ENCODE measurements at regions not wholly inside any gene's neighbourhood (a gene's known extent, or its start where the extent isn't known, plus 50 kb on each side); places are given as distances from the start of the nearest gene placed in this dataset.

DNA sequence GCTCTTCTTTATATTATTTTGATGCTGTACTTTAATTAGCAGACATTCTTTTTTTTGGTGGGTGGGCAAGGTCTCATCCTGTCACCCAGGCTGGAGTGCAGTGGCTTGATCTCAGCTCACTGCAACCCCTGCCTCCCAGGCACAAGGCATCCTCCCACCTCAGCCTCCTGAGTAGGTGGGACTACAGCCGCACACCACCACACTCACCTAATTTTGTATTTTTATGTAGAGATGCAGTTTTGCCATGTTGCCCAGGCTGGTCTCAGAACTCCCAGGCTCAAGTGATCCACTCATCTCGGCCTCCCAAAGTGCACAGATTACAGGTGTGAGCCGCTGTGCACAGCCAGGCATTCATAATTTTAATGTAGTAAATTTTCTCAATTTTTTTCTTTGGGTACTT is 608.1 kb downstream of the ZNF385D start:
- no peak overlapping the region for H3K4ac ChIP-seq (ENCODE audit: low read depth, low read length)
- CTCF ChIA-PET = no interaction called here
- H4K5ac ChIP-seq (ENCODE audit: low read depth, low read length) = no peak overlapping the region
- no peak overlapping the region for H2AK5ac ChIP-seq (ENCODE audit: low read depth, low read length)
- H3K79me1 ChIP-seq (ENCODE audit: low read depth in 1 of 2, low read length in 2 of 2) = no peaks in the 10 kb centered on the region
- H4K91ac ChIP-seq (ENCODE audit: insufficient read depth, low read depth, low read length) = no peak overlapping the region
- H3K9ac ChIP-seq (ENCODE audit: low read depth, low read length) = no peak overlapping the region
- no peak overlapping the region for H4K8ac ChIP-seq (ENCODE audit: low read depth in 2 of 2, low read length in 2 of 2)
- H3K27me3 ChIP-seq (ENCODE audit: control insufficient read depth, insufficient read depth, low read length) = no peaks in the 10 kb centered on the region
- no peaks in the 10 kb centered on the region for H3K36me3 ChIP-seq (ENCODE audit: control insufficient read depth, insufficient read depth, low read length)
- no peak overlapping the region for H2BK120ac ChIP-seq (ENCODE audit: low read depth, low read length)
- H4K20me1 ChIP-seq (ENCODE audit: insufficient read depth, low read length) = no peaks in the 10 kb centered on the region
- no peak overlapping the region for H3K18ac ChIP-seq (ENCODE audit: low read depth, low read length)
- no TSS peak for BruUV-seq (replicated peaks)
- no peak overlapping the region for H2AFZ ChIP-seq (replicated peaks; ENCODE audit: low read length, poor library complexity)
- no CpG with 5 or more reads among the region's 3 CpGs for WGBS, 2 experiments (ENCODE audit: extremely low coverage in 2 of 2, insufficient read length in 1 of 2)
- POLR2A ChIA-PET (ENCODE audit: unreplicated experiment) = no interaction called here
- H3K14ac ChIP-seq (replicated peaks; ENCODE audit: low read depth, low read length) = no peak overlapping the region
- no peak overlapping the region for H3K56ac ChIP-seq (ENCODE audit: extremely low read depth, insufficient read depth, low read length)
- in situ Hi-C loops (cut with MboI; ENCODE audit: low sequenced_read_pairs) (no loop called here), intact Hi-C loops (cut with micrococcal nuclease) (no loop called here), dilution Hi-C loops (cut with HindIII; ENCODE audit: low sequenced_read_pairs, unreplicated experiment) (no loop called here)
- H3K4me1 ChIP-seq (ENCODE audit: control insufficient read depth, insufficient read depth, low read length) = no peaks in the 10 kb centered on the region
- DNase-seq (no peak), ATAC-seq (ENCODE audit: low read depth) (no peak)
- no peak overlapping the region for H3K23ac ChIP-seq (ENCODE audit: low read depth, low read length)
- H3K4me2 ChIP-seq (ENCODE audit: low read depth, low read length) = no peak overlapping the region
- H2BK5ac ChIP-seq (ENCODE audit: low read depth, low read length, poor library complexity, severe bottlenecking) = no peak overlapping the region
- H3K4me3 ChIP-seq (ENCODE audit: insufficient read depth, low read depth, low read length) = no peak overlapping the region
- H2AK9ac ChIP-seq (replicated peaks; ENCODE audit: low read depth, low read length, poor library complexity) = no peak overlapping the region
- no peak overlapping the region for H2BK15ac ChIP-seq (ENCODE audit: low read depth, low read length)
- H3K9me3 ChIP-seq (ENCODE audit: control insufficient read depth, insufficient read depth, low read length) = no peaks in the 10 kb centered on the region
- no peaks in the 10 kb centered on the region for H3K9me1 ChIP-seq (ENCODE audit: insufficient read depth, low read length)
- no peak overlapping the region for H2BK20ac ChIP-seq (ENCODE audit: low read depth, low read length)
- no peak for TF ChIP-seq RFX5 (IDR thresholded peaks at IDR 0.05; ENCODE audit: low read depth, low read length)
- TF ChIP-seq, protein P1, sequence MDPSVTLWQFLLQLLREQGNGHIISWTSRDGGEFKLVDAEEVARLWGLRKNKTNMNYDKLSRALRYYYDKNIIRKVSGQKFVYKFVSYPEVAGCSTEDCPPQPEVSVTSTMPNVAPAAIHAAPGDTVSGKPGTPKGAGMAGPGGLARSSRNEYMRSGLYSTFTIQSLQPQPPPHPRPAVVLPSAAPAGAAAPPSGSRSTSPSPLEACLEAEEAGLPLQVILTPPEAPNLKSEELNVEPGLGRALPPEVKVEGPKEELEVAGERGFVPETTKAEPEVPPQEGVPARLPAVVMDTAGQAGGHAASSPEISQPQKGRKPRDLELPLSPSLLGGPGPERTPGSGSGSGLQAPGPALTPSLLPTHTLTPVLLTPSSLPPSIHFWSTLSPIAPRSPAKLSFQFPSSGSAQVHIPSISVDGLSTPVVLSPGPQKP (IDR thresholded peaks at IDR 0.05; ENCODE audit: borderline replicate concordance, low read depth, low read length) = no peak
- TF ChIP-seq, protein P2, sequence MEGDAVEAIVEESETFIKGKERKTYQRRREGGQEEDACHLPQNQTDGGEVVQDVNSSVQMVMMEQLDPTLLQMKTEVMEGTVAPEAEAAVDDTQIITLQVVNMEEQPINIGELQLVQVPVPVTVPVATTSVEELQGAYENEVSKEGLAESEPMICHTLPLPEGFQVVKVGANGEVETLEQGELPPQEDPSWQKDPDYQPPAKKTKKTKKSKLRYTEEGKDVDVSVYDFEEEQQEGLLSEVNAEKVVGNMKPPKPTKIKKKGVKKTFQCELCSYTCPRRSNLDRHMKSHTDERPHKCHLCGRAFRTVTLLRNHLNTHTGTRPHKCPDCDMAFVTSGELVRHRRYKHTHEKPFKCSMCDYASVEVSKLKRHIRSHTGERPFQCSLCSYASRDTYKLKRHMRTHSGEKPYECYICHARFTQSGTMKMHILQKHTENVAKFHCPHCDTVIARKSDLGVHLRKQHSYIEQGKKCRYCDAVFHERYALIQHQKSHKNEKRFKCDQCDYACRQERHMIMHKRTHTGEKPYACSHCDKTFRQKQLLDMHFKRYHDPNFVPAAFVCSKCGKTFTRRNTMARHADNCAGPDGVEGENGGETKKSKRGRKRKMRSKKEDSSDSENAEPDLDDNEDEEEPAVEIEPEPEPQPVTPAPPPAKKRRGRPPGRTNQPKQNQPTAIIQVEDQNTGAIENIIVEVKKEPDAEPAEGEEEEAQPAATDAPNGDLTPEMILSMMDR (conservative IDR thresholded peaks at IDR 0.05; ENCODE audit: low read depth, low read length) = no peak
- TF ChIP-seq SMC3 (IDR thresholded peaks at IDR 0.05; ENCODE audit: low read depth, low read length) = no peak
- TF ChIP-seq NFE2L2 (IDR thresholded peaks at IDR 0.05; ENCODE audit: low read depth, low read length) = no peak
- no peak for TF ChIP-seq MAFK (IDR thresholded peaks at IDR 0.05; ENCODE audit: low read depth, low read length)
- no peak for TF ChIP-seq RAD21 (IDR thresholded peaks at IDR 0.05; ENCODE audit: low read length)
- no peak for TF ChIP-seq MAZ (IDR thresholded peaks at IDR 0.05; ENCODE audit: borderline replicate concordance, low read depth, low read length)
- TF ChIP-seq FOS (IDR thresholded peaks at IDR 0.05; ENCODE audit: low read depth, low read length) = no peak
- TF ChIP-seq, protein P3, sequence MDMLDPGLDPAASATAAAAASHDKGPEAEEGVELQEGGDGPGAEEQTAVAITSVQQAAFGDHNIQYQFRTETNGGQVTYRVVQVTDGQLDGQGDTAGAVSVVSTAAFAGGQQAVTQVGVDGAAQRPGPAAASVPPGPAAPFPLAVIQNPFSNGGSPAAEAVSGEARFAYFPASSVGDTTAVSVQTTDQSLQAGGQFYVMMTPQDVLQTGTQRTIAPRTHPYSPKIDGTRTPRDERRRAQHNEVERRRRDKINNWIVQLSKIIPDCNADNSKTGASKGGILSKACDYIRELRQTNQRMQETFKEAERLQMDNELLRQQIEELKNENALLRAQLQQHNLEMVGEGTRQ (IDR thresholded peaks at IDR 0.05; ENCODE audit: low read depth, low read length) = no peak
- TF ChIP-seq CHD1 (IDR thresholded peaks at IDR 0.05; ENCODE audit: low read depth, low read length) = no peak
- no peak for TF ChIP-seq POLR2A (IDR thresholded peaks at IDR 0.05; ENCODE audit: low read depth, low read length)
- TF ChIP-seq RCOR1 (IDR thresholded peaks at IDR 0.05; ENCODE audit: insufficient replicate concordance, low read length) = no peak
- TF ChIP-seq BHLHE40 (IDR thresholded peaks at IDR 0.05; ENCODE audit: low read depth, low read length) = no peak
- H3K27ac ChIP-seq (ENCODE audit: insufficient read depth, low read length) = no peak overlapping the region
